ENCODE measurements at regions not wholly inside any gene's neighbourhood (a gene's known extent, or its start where the extent isn't known, plus 50 kb on each side); places are given as distances from the start of the nearest gene placed in this dataset.

GRCh38 chr15:92524161-92524560 is 130.5 kb downstream of the ST8SIA2 start:
- TF ChIP-seq CTCF (IDR thresholded peaks at IDR 0.05) (no peak), POLR2A (IDR thresholded peaks at IDR 0.05) (no peak)

All from heart left ventricle (tissue), 13 donors.